Gastrocnemius medialis (tissue), 4 donors: ENCODE measurements at regions not wholly inside any gene's neighbourhood (a gene's known extent, or its start where the extent isn't known, plus 50 kb on each side); places are given as distances from the start of the nearest gene placed in this dataset.

Experiments used
- CTCF ChIP-seq, 5 experiments: fragments of 450-650 bp in 3 of 5; fragments of 200-600 bp in 2 of 5; sonication (generic) in 2 of 5; IDR thresholded peaks in 4 of 5; conservative IDR thresholded peaks in 1 of 5; 1 replicate in 4 of 5; 2 replicates in 1 of 5; pipeline ENCODE4 v1.5.1; 2016 to 2019; ENCODE audit warnings: antibody characterized with exemption in 5 of 5, mild to moderate bottlenecking in 3 of 5, moderate library complexity in 3 of 5
- POLR2A ChIP-seq, 2 donors: fragments of 450-650 bp; IDR thresholded peaks; one replicate each; pipeline ENCODE4 v1.6.1; 2017; ENCODE audit warnings: antibody characterized with exemption in 2 of 2, mild to moderate bottlenecking in 2 of 2, moderate library complexity in 2 of 2

GRCh38 chr18:66111018-66111417 is 360.2 kb downstream of the CDH7 start:
- TF ChIP-seq CTCF (IDR thresholded peaks at IDR 0.05 in 4 of 5, conservative IDR thresholded peaks at IDR 0.05 in 1 of 5) (no peak), POLR2A (IDR thresholded peaks at IDR 0.05) (no peak)
